ENCODE measurements at regions not wholly inside any gene's neighbourhood (a gene's known extent, or its start where the extent isn't known, plus 50 kb on each side); places are given as distances from the start of the nearest gene placed in this dataset.
"Not testable (repeated sequence)": the region's sequence is repeated elsewhere in the genome, so short reads cannot be mapped to it uniquely, and the experiment has no call there.

DNA sequence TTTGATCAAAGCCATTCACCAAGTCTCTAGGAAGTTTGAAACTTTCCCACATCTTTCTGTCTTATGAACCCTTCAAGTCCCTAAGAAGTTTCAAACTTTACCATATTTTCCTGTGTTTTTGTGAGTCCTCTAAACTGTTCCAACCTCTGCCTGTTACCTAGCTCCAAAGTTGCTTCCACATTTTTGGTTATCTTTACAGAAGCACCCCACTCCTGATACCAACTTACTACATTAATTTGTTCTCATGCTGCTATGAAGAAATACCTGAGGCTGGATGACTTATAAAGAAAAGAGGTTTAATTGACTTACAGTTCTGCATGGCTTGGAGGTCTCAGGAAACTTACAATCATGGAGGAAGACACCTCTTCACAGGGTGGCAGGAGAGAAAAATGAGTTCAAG, 961.6 kb downstream of the LTN1 start:
- POLR2A ChIA-PET; H3K27ac ChIP-seq (ENCODE audit: extremely low read depth, low read depth, low read length); H3K27me3 ChIP-seq (ENCODE audit: control insufficient read depth in 2 of 2, insufficient read depth in 2 of 2, low read length in 2 of 2); H3K9me1 ChIP-seq (ENCODE audit: control insufficient read depth, insufficient read depth, low read length); H3K36me3 ChIP-seq (ENCODE audit: control insufficient read depth, insufficient read depth, low read length); in situ Hi-C loops (cut with MboI); DNase-seq (ENCODE audit: extremely low read depth in 1 of 4, low spot score in 3 of 4); intact Hi-C loops (cut with micrococcal nuclease); H4K20me1 ChIP-seq (replicated peaks; ENCODE audit: control insufficient read depth, insufficient read depth, low read length); H3K9ac ChIP-seq (ENCODE audit: insufficient read depth in 1 of 2, low read depth in 2 of 2, low read length in 2 of 2); H3K4me2 ChIP-seq (ENCODE audit: insufficient read depth, low read length); H3K4me3 ChIP-seq; H3K79me2 ChIP-seq (ENCODE audit: control insufficient read depth, insufficient read depth, low read length); ATAC-seq; H3K4me1 ChIP-seq (replicated peaks in 1 of 2; ENCODE audit: control insufficient read depth in 2 of 2, insufficient read depth in 2 of 2, low read length in 2 of 2); CTCF ChIA-PET (ENCODE audit: low intra/inter-chr PET ratio); FAIRE-seq; BruUV-seq (replicated peaks); H2AFZ ChIP-seq (ENCODE audit: low read depth, low read length); H3K9me3 ChIP-seq (replicated peaks; ENCODE audit: control insufficient read depth, insufficient read depth, low read depth, low read length): not testable (repeated sequence)
- TF ChIP-seq ZNF707 (CRISPR knock-in tag; conservative IDR thresholded peaks at IDR 0.05) = peak; percentile 88

DNA sequence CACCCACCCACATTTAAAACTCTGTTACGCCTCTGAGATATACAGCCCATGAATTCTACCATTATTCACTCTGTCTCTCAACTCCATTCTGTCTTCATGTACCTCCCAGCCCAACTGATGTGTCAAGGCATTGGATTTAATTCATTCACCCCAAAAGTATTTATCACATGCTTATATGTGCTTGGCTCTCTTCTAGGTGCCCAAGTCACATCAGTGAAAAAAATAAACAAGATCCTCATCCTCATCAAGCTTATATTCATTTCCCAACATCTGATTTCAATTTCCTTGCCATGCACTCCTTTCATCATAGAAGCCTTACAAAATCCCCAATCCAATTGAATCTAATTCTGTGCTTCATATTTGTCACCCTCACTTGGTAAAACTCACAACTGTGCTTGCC, 967.6 kb downstream of the LTN1 start:
- Histone ChIP-seq H3K4me3 (no peak overlapping the region), H3K9me1 (ENCODE audit: control insufficient read depth, insufficient read depth, low read length) (no peaks in the 10 kb centered on the region), H3K4me2 (ENCODE audit: insufficient read depth, low read length) (no peak overlapping the region), H3K36me3 (ENCODE audit: control insufficient read depth, insufficient read depth, low read length) (no peaks in the 10 kb centered on the region), H3K27ac (ENCODE audit: extremely low read depth, low read depth, low read length) (no peak overlapping the region), H3K79me2 (ENCODE audit: control insufficient read depth, insufficient read depth, low read length) (no peaks in the 10 kb centered on the region), H4K20me1 (replicated peaks; ENCODE audit: control insufficient read depth, insufficient read depth, low read length) (no peaks in the 10 kb centered on the region), H2AFZ (ENCODE audit: low read depth, low read length) (no peak overlapping the region), H3K4me1 (replicated peaks in 1 of 2; ENCODE audit: control insufficient read depth in 2 of 2, insufficient read depth in 2 of 2, low read length in 2 of 2) (no peaks in the 10 kb centered on the region), H3K27me3 (ENCODE audit: control insufficient read depth in 2 of 2, insufficient read depth in 2 of 2, low read length in 2 of 2) (no peaks in the 10 kb centered on the region), H3K9me3 (replicated peaks; ENCODE audit: control insufficient read depth, insufficient read depth, low read depth, low read length) (no peaks in the 10 kb centered on the region; the same call in 1 of the 2 replicates), H3K9ac (ENCODE audit: insufficient read depth in 1 of 2, low read depth in 2 of 2, low read length in 2 of 2) (no peak overlapping the region)
- ChIA-PET CTCF (ENCODE audit: low intra/inter-chr PET ratio) (no interaction called here), POLR2A (no interaction called here)
- FAIRE-seq = no peak
- intact Hi-C loops (cut with micrococcal nuclease) = no loop called here
- ATAC-seq = no peak
- 0% methylated on average over 1 of the region's 1 CpG for WGBS (ENCODE audit: insufficient coverage, low coverage, missing lambda C conversion rate)
- no peak for DNase-seq (ENCODE audit: extremely low read depth in 1 of 4, low spot score in 3 of 4)
- in situ Hi-C loops (cut with MboI) = no loop called here
- BruUV-seq (replicated peaks) = no TSS peak
- TF ChIP-seq PHB2 (IDR thresholded peaks at IDR 0.05; ENCODE audit: low read depth) = no peak
- no peak for TF ChIP-seq PCBP1 (IDR thresholded peaks at IDR 0.05; ENCODE audit: low read depth, low read length, poor library complexity, severe bottlenecking)
- no peak for TF ChIP-seq NFE2 (IDR thresholded peaks at IDR 0.05; ENCODE audit: low read depth)
- no peak for TF ChIP-seq TARDBP (IDR thresholded peaks at IDR 0.05)
- TF ChIP-seq, protein P1, sequence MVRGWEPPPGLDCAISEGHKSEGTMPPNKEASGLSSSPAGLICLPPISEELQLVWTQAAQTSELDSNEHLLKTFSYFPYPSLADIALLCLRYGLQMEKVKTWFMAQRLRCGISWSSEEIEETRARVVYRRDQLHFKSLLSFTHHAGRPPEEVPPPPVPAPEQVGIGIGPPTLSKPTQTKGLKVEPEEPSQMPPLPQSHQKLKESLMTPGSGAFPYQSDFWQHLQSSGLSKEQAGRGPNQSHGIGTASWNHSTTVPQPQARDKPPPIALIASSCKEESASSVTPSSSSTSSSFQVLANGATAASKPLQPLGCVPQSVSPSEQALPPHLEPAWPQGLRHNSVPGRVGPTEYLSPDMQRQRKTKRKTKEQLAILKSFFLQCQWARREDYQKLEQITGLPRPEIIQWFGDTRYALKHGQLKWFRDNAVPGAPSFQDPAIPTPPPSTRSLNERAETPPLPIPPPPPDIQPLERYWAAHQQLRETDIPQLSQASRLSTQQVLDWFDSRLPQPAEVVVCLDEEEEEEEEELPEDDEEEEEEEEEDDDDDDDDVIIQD (CRISPR knock-in tag; IDR thresholded peaks at IDR 0.05) = no peak
- TF ChIP-seq JUN (IDR thresholded peaks at IDR 0.05; ENCODE audit: borderline replicate concordance, low read depth, low read length) = no peak
- no peak for TF ChIP-seq JUN (CRISPR knock-in tag; IDR thresholded peaks at IDR 0.05; ENCODE audit: borderline replicate concordance)
- no peak for TF ChIP-seq ZNF695 (CRISPR knock-in tag; IDR thresholded peaks at IDR 0.05)
- TF ChIP-seq, protein P2, sequence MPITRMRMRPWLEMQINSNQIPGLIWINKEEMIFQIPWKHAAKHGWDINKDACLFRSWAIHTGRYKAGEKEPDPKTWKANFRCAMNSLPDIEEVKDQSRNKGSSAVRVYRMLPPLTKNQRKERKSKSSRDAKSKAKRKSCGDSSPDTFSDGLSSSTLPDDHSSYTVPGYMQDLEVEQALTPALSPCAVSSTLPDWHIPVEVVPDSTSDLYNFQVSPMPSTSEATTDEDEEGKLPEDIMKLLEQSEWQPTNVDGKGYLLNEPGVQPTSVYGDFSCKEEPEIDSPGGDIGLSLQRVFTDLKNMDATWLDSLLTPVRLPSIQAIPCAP (CRISPR knock-in tag; IDR thresholded peaks at IDR 0.05; ENCODE audit: borderline replicate concordance) = no peak
- TF ChIP-seq ZNF57 (CRISPR knock-in tag; IDR thresholded peaks at IDR 0.05) = no peak
- TF ChIP-seq, protein P3, sequence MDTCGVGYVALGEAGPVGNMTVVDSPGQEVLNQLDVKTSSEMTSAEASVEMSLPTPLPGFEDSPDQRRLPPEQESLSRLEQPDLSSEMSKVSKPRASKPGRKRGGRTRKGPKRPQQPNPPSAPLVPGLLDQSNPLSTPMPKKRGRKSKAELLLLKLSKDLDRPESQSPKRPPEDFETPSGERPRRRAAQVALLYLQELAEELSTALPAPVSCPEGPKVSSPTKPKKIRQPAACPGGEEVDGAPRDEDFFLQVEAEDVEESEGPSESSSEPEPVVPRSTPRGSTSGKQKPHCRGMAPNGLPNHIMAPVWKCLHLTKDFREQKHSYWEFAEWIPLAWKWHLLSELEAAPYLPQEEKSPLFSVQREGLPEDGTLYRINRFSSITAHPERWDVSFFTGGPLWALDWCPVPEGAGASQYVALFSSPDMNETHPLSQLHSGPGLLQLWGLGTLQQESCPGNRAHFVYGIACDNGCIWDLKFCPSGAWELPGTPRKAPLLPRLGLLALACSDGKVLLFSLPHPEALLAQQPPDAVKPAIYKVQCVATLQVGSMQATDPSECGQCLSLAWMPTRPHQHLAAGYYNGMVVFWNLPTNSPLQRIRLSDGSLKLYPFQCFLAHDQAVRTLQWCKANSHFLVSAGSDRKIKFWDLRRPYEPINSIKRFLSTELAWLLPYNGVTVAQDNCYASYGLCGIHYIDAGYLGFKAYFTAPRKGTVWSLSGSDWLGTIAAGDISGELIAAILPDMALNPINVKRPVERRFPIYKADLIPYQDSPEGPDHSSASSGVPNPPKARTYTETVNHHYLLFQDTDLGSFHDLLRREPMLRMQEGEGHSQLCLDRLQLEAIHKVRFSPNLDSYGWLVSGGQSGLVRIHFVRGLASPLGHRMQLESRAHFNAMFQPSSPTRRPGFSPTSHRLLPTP (IDR thresholded peaks at IDR 0.05; ENCODE audit: borderline replicate concordance, extremely low read depth, insufficient read length) = no peak
- TF ChIP-seq HNRNPK (IDR thresholded peaks at IDR 0.05; ENCODE audit: low read depth, low read length, poor library complexity, severe bottlenecking) = no peak
